Fibroblast of lung (primary cell): ENCODE measurements at regions not wholly inside any gene's neighbourhood (a gene's known extent, or its start where the extent isn't known, plus 50 kb on each side); places are given as distances from the start of the nearest gene placed in this dataset.

ENCODE experiments used
- DNase-seq, 2 donors: peaks; one replicate each; pipeline versions ENCODE4 v3.0.0 to v3.0.0-alpha.2; 2010; ENCODE audit warnings: low read depth in 2 of 2
- H2AFZ ChIP-seq: 2 replicates; pipeline ENCODE4 v1.5.1; 2012; ENCODE audit warnings: low read length, control low read depth, inconsistent platforms
- H3K27ac ChIP-seq: 2 replicates; pipeline ENCODE4 v1.5.1; 2011; ENCODE audit warnings: low read length, control low read depth; ENCODE audit not compliant: insufficient read depth
- H3K27me3 ChIP-seq: 2 replicates; pipeline ENCODE4 v1.5.1; 2011; ENCODE audit warnings: mild to moderate bottlenecking, low read length; ENCODE audit not compliant: control insufficient read depth, insufficient read depth
- H3K36me3 ChIP-seq: 2 replicates; pipeline ENCODE4 v1.5.1; 2011; ENCODE audit warnings: low read length; ENCODE audit not compliant: control insufficient read depth, insufficient read depth
- H3K4me1 ChIP-seq: 2 replicates; pipeline ENCODE4 v1.5.1; 2011; ENCODE audit warnings: low read length; ENCODE audit not compliant: control insufficient read depth, insufficient read depth; ENCODE audit errors: extremely low read depth
- H3K4me2 ChIP-seq: 2 replicates; pipeline ENCODE4 v1.5.1; 2011; ENCODE audit warnings: low read length, control low read depth; ENCODE audit not compliant: insufficient read depth; ENCODE audit errors: extremely low read depth
- H3K4me3 ChIP-seq, 4 experiments: fragments of 200-600 bp in 1 of 4; sonication (generic) in 1 of 4; replicated peaks in 1 of 4; 2 replicates each; pipeline ENCODE4 v1.5.1; 2011 to 2016; ENCODE audit warnings: low read length in 4 of 4, low read depth in 3 of 4, mild to moderate bottlenecking in 3 of 4, control low read depth in 2 of 4, inconsistent platforms in 1 of 4, mixed read lengths in 1 of 4; ENCODE audit not compliant: insufficient read depth in 1 of 4; ENCODE audit errors: control extremely low read depth in 1 of 4
- H3K79me2 ChIP-seq: 2 replicates; pipeline ENCODE4 v1.5.1; 2012; ENCODE audit warnings: mild to moderate bottlenecking, low read length, inconsistent platforms; ENCODE audit not compliant: control insufficient read depth, insufficient read depth
- H3K9ac ChIP-seq: 2 replicates; pipeline ENCODE4 v1.5.1; 2011; ENCODE audit warnings: mild to moderate bottlenecking, low read length, control low read depth; ENCODE audit not compliant: insufficient read depth
- H3K9me3 ChIP-seq: 2 replicates; pipeline ENCODE4 v1.5.1; 2012; ENCODE audit warnings: low read depth, low read length; ENCODE audit not compliant: control insufficient read depth, insufficient read depth
- H4K20me1 ChIP-seq: 2 replicates; pipeline ENCODE4 v1.5.1; 2011; ENCODE audit warnings: low read length; ENCODE audit not compliant: control insufficient read depth, insufficient read depth; ENCODE audit errors: extremely low read depth
- CTCF ChIP-seq, 2 donors: IDR thresholded peaks in 1 of 2; conservative IDR thresholded peaks in 1 of 2; 1 replicate in 1 of 2; 2 replicates in 1 of 2; pipeline ENCODE4 v1.5.1; 2011 to 2012; ENCODE audit warnings: low read length in 2 of 2, control low read depth in 1 of 2, inconsistent platforms in 1 of 2, low read depth in 1 of 2, mild to moderate bottlenecking in 1 of 2
- EZH2 ChIP-seq: IDR thresholded peaks from 2 replicates; pipeline ENCODE4 v1.5.1; 2012; ENCODE audit warnings: low read length, control low read depth, mild to moderate bottlenecking; ENCODE audit errors: missing control alignments

- no peak overlapping the region for H3K4me2 ChIP-seq
Measured at GRCh38 chrX:132561974-132562373, 73.1 kb upstream of the MBNL3 start.

GRCh38 chrX:132561483-132561882 is 72.6 kb upstream of the MBNL3 start:
- H3K9ac ChIP-seq: no peak overlapping the region
- H3K4me2 ChIP-seq: no peak overlapping the region
- no peaks in the 10 kb centered on the region for H3K36me3 ChIP-seq
- no peaks in the 10 kb centered on the region for H3K9me3 ChIP-seq
- no peak overlapping the region for H3K4me3 ChIP-seq
- DNase-seq: no peak
- no peaks in the 10 kb centered on the region for H3K79me2 ChIP-seq
- no peak for TF ChIP-seq EZH2
- TF ChIP-seq CTCF (conservative IDR thresholded peaks at IDR 0.05 in 1 of 2, IDR thresholded peaks at IDR 0.05 in 1 of 2; ENCODE audit: low read depth in 1 of 2, low read length in 2 of 2): no peak
- H3K27ac ChIP-seq: no peak overlapping the region
- H2AFZ ChIP-seq: no peak overlapping the region
- H3K27me3 ChIP-seq: no peaks in the 10 kb centered on the region
- no peaks in the 10 kb centered on the region for H3K4me1 ChIP-seq
- no peaks in the 10 kb centered on the region for H4K20me1 ChIP-seq

More at GRCh38 chrX:132561974-132562373, 73.1 kb upstream of the MBNL3 start:
- TF ChIP-seq CTCF (conservative IDR thresholded peaks at IDR 0.05 in 1 of 2, IDR thresholded peaks at IDR 0.05 in 1 of 2; ENCODE audit: low read depth in 1 of 2, low read length in 2 of 2): no peak
- TF ChIP-seq EZH2: no peak
- H3K36me3 ChIP-seq: no peaks in the 10 kb centered on the region
- H3K27ac ChIP-seq: no peak overlapping the region
- H3K27me3 ChIP-seq: no peaks in the 10 kb centered on the region
- no peaks in the 10 kb centered on the region for H4K20me1 ChIP-seq
- H3K79me2 ChIP-seq: no peaks in the 10 kb centered on the region
- no peaks in the 10 kb centered on the region for H3K4me1 ChIP-seq
- H2AFZ ChIP-seq: no peak overlapping the region
- DNase-seq: no peak
- H3K9ac ChIP-seq: no peak overlapping the region
- H3K9me3 ChIP-seq: no peaks in the 10 kb centered on the region
- H3K4me3 ChIP-seq: no peak overlapping the region

- no peaks in the 10 kb centered on the region for H3K9me3 ChIP-seq
- H4K20me1 ChIP-seq: no peaks in the 10 kb centered on the region
- no peaks in the 10 kb centered on the region for H3K36me3 ChIP-seq
- no peak overlapping the region for H3K9ac ChIP-seq
- DNase-seq: no peak
- no peak for TF ChIP-seq EZH2
- no peak for TF ChIP-seq CTCF (conservative IDR thresholded peaks at IDR 0.05 in 1 of 2, IDR thresholded peaks at IDR 0.05 in 1 of 2; ENCODE audit: low read depth in 1 of 2, low read length in 2 of 2)
- H3K27me3 ChIP-seq: no peaks in the 10 kb centered on the region
- H3K27ac ChIP-seq: no peak overlapping the region
- no peaks in the 10 kb centered on the region for H3K4me1 ChIP-seq
- H3K79me2 ChIP-seq: no peaks in the 10 kb centered on the region
- no peak overlapping the region for H3K4me2 ChIP-seq
- no peak overlapping the region for H2AFZ ChIP-seq
- no peak overlapping the region for H3K4me3 ChIP-seq
Measured at GRCh38 chrX:132559101-132559500, 70.3 kb upstream of the MBNL3 start.
